ENCODE measurements at regions not wholly inside any gene's neighbourhood (a gene's known extent, or its start where the extent isn't known, plus 50 kb on each side); places are given as distances from the start of the nearest gene placed in this dataset.

DNA sequence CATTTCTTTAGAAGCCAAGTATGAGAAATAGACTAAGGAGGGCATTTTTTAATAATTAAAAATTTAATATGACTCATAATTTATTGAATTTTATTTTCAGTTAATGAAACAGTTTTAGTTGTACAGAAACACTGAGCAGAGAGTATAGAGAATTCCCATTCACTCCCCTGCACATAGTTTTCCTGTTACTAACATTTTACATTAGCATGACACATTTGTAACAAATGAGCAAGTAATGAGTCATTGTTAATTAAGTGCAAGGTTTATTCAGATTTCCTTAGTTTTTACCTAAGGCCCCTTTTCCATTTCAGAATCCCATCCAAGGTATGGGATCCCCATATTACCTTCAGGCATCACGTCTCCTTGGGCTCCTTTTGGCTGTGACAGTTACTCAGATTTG lies 271.5 kb upstream of the FZD8 start:
- no peak overlapping the region for H3K4me3 ChIP-seq (ENCODE audit: low read depth, low read length)
- TF ChIP-seq, protein P1, sequence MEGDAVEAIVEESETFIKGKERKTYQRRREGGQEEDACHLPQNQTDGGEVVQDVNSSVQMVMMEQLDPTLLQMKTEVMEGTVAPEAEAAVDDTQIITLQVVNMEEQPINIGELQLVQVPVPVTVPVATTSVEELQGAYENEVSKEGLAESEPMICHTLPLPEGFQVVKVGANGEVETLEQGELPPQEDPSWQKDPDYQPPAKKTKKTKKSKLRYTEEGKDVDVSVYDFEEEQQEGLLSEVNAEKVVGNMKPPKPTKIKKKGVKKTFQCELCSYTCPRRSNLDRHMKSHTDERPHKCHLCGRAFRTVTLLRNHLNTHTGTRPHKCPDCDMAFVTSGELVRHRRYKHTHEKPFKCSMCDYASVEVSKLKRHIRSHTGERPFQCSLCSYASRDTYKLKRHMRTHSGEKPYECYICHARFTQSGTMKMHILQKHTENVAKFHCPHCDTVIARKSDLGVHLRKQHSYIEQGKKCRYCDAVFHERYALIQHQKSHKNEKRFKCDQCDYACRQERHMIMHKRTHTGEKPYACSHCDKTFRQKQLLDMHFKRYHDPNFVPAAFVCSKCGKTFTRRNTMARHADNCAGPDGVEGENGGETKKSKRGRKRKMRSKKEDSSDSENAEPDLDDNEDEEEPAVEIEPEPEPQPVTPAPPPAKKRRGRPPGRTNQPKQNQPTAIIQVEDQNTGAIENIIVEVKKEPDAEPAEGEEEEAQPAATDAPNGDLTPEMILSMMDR (IDR thresholded peaks at IDR 0.05; ENCODE audit: low read depth, low read length, missing control alignments): no peak
- no peak for DNase-seq (ENCODE audit: low read depth)

DNA sequence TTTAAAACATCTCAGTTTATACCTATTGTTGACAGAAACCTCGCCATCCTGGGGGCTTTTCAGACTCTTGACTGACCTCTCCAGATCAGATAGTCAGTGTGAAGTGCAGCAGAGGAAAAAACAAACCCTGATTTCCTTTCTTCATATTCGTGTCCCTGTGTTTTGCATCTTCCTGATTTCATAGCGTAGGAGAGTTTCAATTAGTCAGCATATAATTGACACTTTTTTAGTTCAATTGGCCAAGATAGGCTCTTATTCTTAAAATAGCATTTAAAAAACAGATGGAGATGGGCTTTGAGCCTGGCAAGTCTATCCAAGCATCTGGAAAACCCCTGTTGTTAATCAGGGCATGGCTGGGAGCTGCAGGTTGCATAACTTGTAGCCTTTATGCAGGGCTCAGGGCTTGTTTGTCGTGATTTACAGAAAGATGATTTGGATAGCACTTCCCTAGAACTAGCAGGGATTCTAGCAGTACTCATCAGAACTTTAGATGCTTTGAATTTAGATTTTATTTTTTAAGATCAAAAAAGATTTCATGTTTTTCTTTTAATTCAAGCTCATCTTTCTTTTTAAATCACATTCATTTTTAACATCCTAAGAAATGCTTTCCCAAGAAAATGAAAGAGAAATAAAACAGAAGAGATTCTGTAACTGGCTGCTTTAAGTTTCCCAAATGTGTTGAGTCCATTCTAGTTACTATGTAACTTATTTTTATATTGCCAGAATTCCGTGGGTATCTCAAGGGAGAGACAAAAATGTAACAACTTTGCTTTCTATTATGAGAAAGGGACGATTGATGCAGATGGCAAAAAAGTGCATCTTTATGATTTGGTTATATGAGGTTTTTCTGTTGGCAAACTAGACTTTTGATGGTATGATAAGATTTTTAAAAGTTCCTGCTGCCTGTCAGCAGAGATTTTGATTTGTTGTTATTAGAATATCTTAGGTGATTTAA lies 270.8 kb upstream of the FZD8 start:
- TF ChIP-seq, protein P1 (IDR thresholded peaks at IDR 0.05; ENCODE audit: low read depth, low read length, missing control alignments): no peak

DNA sequence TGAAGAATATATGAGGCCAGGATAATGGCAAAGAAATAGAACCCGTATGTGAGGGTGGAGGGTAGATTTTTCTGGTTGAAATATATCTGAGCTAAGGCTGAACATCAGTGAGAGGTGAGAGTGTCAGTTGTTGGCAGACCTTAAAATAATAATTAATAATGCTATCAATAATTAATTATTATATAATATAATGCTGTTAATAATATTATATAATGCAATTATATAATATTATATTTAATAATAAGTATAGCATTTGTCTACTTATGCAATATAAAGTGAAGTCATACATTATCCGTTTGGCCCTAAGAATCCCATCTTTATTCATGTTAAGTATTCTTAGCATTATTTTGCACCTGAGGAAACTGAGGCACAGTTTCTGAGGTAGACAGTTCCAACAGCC lies 269.9 kb upstream of the FZD8 start:
- H3K4me3 ChIP-seq (ENCODE audit: low read depth, low read length): no peak overlapping the region
- TF ChIP-seq, protein P1 (IDR thresholded peaks at IDR 0.05; ENCODE audit: low read depth, low read length, missing control alignments): no peak
- no peak for DNase-seq (ENCODE audit: low read depth)

More for the DNA sequence above, 270.8 kb upstream of the FZD8 start:
- no peak for DNase-seq (ENCODE audit: low read depth)
- H3K4me3 ChIP-seq (ENCODE audit: low read depth, low read length): no peak overlapping the region

DNA sequence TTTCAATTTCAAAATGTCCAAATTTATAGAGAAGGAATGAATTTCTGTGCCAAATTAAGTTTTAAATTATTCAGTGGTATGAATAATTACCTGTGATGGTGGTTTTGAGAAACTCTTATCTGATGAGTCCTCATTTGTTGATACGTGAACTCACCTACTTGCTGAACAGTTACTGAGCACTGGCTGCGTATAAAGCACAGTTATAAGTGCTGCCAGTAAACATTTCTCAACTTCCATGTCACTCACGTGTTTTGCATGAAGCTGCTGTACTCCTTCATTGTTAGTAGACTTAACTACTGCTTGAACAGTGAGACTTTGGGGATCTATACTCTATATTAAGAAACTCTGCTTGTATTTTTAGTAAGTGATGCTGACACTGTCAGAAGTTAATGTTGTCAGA lies 269.1 kb upstream of the FZD8 start:
- H3K4me3 ChIP-seq (ENCODE audit: low read depth, low read length): no peak overlapping the region
- TF ChIP-seq, protein P1 (IDR thresholded peaks at IDR 0.05; ENCODE audit: low read depth, low read length, missing control alignments): no peak
- DNase-seq (ENCODE audit: low read depth): no peak

DNA sequence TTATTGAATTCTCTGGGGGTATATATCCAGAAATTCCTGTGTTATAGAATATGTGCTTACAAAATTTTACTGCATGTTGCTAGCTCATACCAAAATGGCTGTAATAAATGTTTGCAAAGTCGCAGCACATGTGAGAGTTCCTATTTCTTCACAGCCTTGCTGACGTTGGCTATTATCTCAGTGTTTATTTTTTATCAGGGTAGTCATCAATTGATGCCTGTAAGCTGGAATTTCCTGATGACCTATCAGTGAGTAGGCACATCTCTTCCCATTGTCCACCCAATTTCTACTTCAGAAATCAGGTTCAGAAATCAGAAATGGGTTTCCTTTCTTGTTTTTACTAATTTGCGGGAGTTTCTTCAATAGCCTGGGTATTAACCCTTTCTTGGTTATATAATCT lies 268.1 kb upstream of the FZD8 start:
- DNase-seq (ENCODE audit: low read depth): no peak
- TF ChIP-seq, protein P1 (IDR thresholded peaks at IDR 0.05; ENCODE audit: low read depth, low read length, missing control alignments): no peak
- no peak overlapping the region for H3K4me3 ChIP-seq (ENCODE audit: low read depth, low read length)

DNA sequence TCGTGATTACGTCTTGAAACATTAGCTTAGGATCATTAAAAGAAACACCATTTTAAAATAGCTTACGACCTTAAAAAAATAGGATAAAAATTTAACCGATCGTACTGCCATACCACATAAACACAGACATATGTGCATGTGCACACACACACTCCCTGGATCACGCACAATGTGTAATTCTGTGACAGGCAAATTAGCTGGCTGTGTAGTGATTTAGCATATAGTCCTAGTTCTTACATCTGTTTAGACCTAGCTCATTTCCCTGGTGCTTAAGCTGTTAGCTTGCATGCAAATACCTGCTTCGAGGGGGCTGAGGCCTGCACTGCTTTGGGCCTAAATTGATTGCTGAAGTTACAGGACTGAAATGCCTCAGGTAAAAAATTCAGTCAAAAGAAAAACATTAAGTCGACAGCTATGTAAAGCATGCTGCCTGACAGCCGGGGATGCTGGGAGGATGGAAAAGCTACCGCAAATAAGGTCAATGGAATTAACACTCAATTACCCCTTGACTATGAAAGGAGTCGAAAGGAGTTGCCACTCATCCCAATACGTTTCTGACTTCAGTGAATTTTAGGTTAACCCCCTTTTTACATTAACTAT lies 267.1 kb upstream of the FZD8 start:
- no peak for DNase-seq (ENCODE audit: low read depth)
- TF ChIP-seq, protein P1 (IDR thresholded peaks at IDR 0.05; ENCODE audit: low read depth, low read length, missing control alignments): no peak
- no peak overlapping the region for H3K4me3 ChIP-seq (ENCODE audit: low read depth, low read length)
